Trophoblast cell (in vitro differentiated cells and primary cell): ENCODE measurements at regions not wholly inside any gene's neighbourhood (a gene's known extent, or its start where the extent isn't known, plus 50 kb on each side); places are given as distances from the start of the nearest gene placed in this dataset.
"Not testable (repeated sequence)": the region's sequence is repeated elsewhere in the genome, so short reads cannot be mapped to it uniquely, and the experiment has no call there.

ENCODE experiments used
- DNase-seq, 2 donors: peaks; one replicate each; pipeline ENCODE4 v3.0.0-alpha.2; 2016
- H2AFZ ChIP-seq: 2 replicates; pipeline ENCODE4 v1.6.1; 2013; ENCODE audit warnings: low read length, moderate library complexity, mild to moderate bottlenecking; ENCODE audit not compliant: insufficient read depth, poor library complexity
- H2AK5ac ChIP-seq: 2 replicates; pipeline ENCODE4 v1.6.1; 2013; ENCODE audit warnings: mild to moderate bottlenecking, low read length
- H2BK120ac ChIP-seq: 2 replicates; pipeline ENCODE4 v1.6.1; 2013; ENCODE audit warnings: low read length, mild to moderate bottlenecking, moderate library complexity; ENCODE audit not compliant: insufficient read depth, poor library complexity
- H2BK12ac ChIP-seq: 2 replicates; pipeline ENCODE4 v1.6.1; 2013; ENCODE audit warnings: mild to moderate bottlenecking, low read length, moderate library complexity
- H2BK5ac ChIP-seq: 2 replicates; pipeline ENCODE4 v1.6.1; 2013; ENCODE audit warnings: low read length, low read depth, moderate library complexity, mild to moderate bottlenecking; ENCODE audit not compliant: poor library complexity
- H3K14ac ChIP-seq: 2 replicates; pipeline ENCODE4 v1.6.1; 2013; ENCODE audit warnings: mild to moderate bottlenecking, low read length
- H3K18ac ChIP-seq: 2 replicates; pipeline ENCODE4 v1.6.1; 2013; ENCODE audit warnings: mild to moderate bottlenecking, low read length
- H3K23ac ChIP-seq: 2 replicates; pipeline ENCODE4 v1.6.1; 2013; ENCODE audit warnings: low read length
- H3K27ac ChIP-seq: 2 replicates; pipeline ENCODE4 v1.5.1; 2013; ENCODE audit warnings: low read depth, mild to moderate bottlenecking, inconsistent platforms, low read length, moderate library complexity
- H3K27me3 ChIP-seq: 2 replicates; pipeline ENCODE4 v1.6.1; 2013; ENCODE audit warnings: inconsistent platforms, mild to moderate bottlenecking, low read length, moderate library complexity; ENCODE audit not compliant: insufficient read depth
- H3K36me3 ChIP-seq, 2 experiments: 1 replicate in 1 of 2; 2 replicates in 1 of 2; pipeline ENCODE4 v1.6.1; 2013; ENCODE audit warnings: low read length in 2 of 2, mild to moderate bottlenecking in 2 of 2, moderate library complexity in 1 of 2; ENCODE audit not compliant: insufficient read depth in 2 of 2, control insufficient read depth in 1 of 2
- H3K4ac ChIP-seq: 2 replicates; pipeline ENCODE4 v1.6.1; 2013; ENCODE audit warnings: low read depth, mild to moderate bottlenecking, low read length, moderate library complexity
- H3K4me1 ChIP-seq, 2 experiments: 1 replicate in 1 of 2; 2 replicates in 1 of 2; pipeline ENCODE4 v1.6.1; 2013; ENCODE audit warnings: low read length in 2 of 2, mild to moderate bottlenecking in 2 of 2, moderate library complexity in 1 of 2; ENCODE audit not compliant: insufficient read depth in 2 of 2, control insufficient read depth in 1 of 2
- H3K4me2 ChIP-seq: 2 replicates; pipeline ENCODE4 v1.6.1; 2013; ENCODE audit warnings: inconsistent platforms, mild to moderate bottlenecking, low read length, moderate library complexity
- H3K4me3 ChIP-seq: 2 replicates; pipeline ENCODE4 v1.5.1; 2013; ENCODE audit warnings: mild to moderate bottlenecking, low read depth, low read length, inconsistent platforms
- H3K79me1 ChIP-seq: one replicate; pipeline ENCODE4 v1.6.1; 2013; ENCODE audit warnings: low read length
- H3K79me2 ChIP-seq: 2 replicates; pipeline ENCODE4 v1.6.1; 2013; ENCODE audit warnings: low read length, mild to moderate bottlenecking; ENCODE audit not compliant: control insufficient read depth, insufficient read depth, poor library complexity
- H3K9ac ChIP-seq: 2 replicates; pipeline ENCODE4 v1.6.1; 2013; ENCODE audit warnings: mild to moderate bottlenecking, low read length
- H3K9me3 ChIP-seq: 2 replicates; pipeline ENCODE4 v1.6.1; 2013; ENCODE audit warnings: low read depth, mild to moderate bottlenecking, control low read depth, inconsistent platforms, low read length; ENCODE audit not compliant: insufficient read depth
- H4K12ac ChIP-seq: 2 replicates; pipeline ENCODE4 v1.6.1; 2013; ENCODE audit warnings: low read depth, mild to moderate bottlenecking, low read length, moderate library complexity
- H4K8ac ChIP-seq: 2 replicates; pipeline ENCODE4 v1.6.1; 2013; ENCODE audit warnings: low read depth, mild to moderate bottlenecking, low read length, moderate library complexity
- H4K91ac ChIP-seq: one replicate; pipeline ENCODE4 v1.6.1; 2013; ENCODE audit warnings: low read depth, mild to moderate bottlenecking, low read length, moderate library complexity
- WGBS: extraction: QIAGEN DNeasy Blood & Tissue Kit; methylation state at CpG from one replicate; pipeline ENCODE4 v1.1.7; 2013; ENCODE audit warnings: missing lambda C conversion rate; ENCODE audit not compliant: insufficient read length, insufficient coverage; ENCODE audit errors: extremely low coverage; 5-methylcytosine and 5-hydroxymethylcytosine counted together

- H2AK5ac ChIP-seq, result no peak overlapping the region
- no CpG with 5 or more reads among the region's 14 CpGs for WGBS
- peaks cover 0 to 5% of the 10 kb centered on the region in 2 experiments for H3K4me1 ChIP-seq
Observed at GRCh38 chr15:98083203-98083910, 122.9 kb downstream of the ARRDC4 start.

GRCh38 chr15:98085003-98085639 lies 124.6 kb downstream of the ARRDC4 start:
- Histone ChIP-seq H3K4me2 (no peak overlapping the region), H2BK120ac (no peak overlapping the region), H3K27me3 (no peaks in the 10 kb centered on the region), H3K23ac (no peak overlapping the region), H3K14ac (no peak overlapping the region), H3K27ac (no peak overlapping the region), H4K12ac (no peak overlapping the region), H3K79me1 (no peaks in the 10 kb centered on the region), H3K4ac (no peak overlapping the region), H3K4me1 (peaks cover 0 to 5% of the 10 kb centered on the region in 2 experiments), H3K4me3 (no peak overlapping the region), H3K79me2 (no peaks in the 10 kb centered on the region), H3K9me3 (no peaks in the 10 kb centered on the region), H2AK5ac (no peak overlapping the region), H3K9ac (no peak overlapping the region), H4K91ac (no peak overlapping the region), H3K18ac (no peak overlapping the region), H3K36me3 (no peaks in the 10 kb centered on the region), H4K8ac (no peak overlapping the region), H2AFZ (no peak overlapping the region), H2BK5ac (no peak overlapping the region), H2BK12ac (no peak overlapping the region)
- peak; percentile 48 to 82 for DNase-seq
- WGBS, result no CpG with 5 or more reads among the region's 2 CpGs

More at GRCh38 chr15:98083203-98083910, 122.9 kb downstream of the ARRDC4 start:
- Histone ChIP-seq H3K79me1 (no peaks in the 10 kb centered on the region), H4K12ac (no peak overlapping the region), H3K4ac (no peak overlapping the region), H3K14ac (no peak overlapping the region), H3K9me3 (no peaks in the 10 kb centered on the region), H3K18ac (no peak overlapping the region), H3K36me3 (no peaks in the 10 kb centered on the region), H3K9ac (no peak overlapping the region), H2BK5ac (no peak overlapping the region), H3K23ac (no peak overlapping the region), H4K8ac (no peak overlapping the region), H3K27ac (no peak overlapping the region), H3K27me3 (no peaks in the 10 kb centered on the region), H2BK12ac (no peak overlapping the region), H2BK120ac (no peak overlapping the region), H3K4me3 (no peak overlapping the region), H2AFZ (no peak overlapping the region), H4K91ac (no peak overlapping the region), H3K4me2 (no peak overlapping the region), H3K79me2 (no peaks in the 10 kb centered on the region)
- no peak for DNase-seq

GRCh38 chr15:98088307-98088945 lies 127.9 kb downstream of the ARRDC4 start:
- not testable (repeated sequence) for H2AK5ac ChIP-seq, H3K36me3 ChIP-seq, H2AFZ ChIP-seq, H3K4me1 ChIP-seq, H3K9ac ChIP-seq, H2BK12ac ChIP-seq, H3K18ac ChIP-seq, H4K91ac ChIP-seq, H3K27me3 ChIP-seq, H3K79me1 ChIP-seq, H3K27ac ChIP-seq, H3K4me3 ChIP-seq, H4K8ac ChIP-seq, H4K12ac ChIP-seq, H3K4ac ChIP-seq, DNase-seq, H3K14ac ChIP-seq, H2BK5ac ChIP-seq, H3K9me3 ChIP-seq, H2BK120ac ChIP-seq, H3K79me2 ChIP-seq, H3K23ac ChIP-seq, H3K4me2 ChIP-seq
- WGBS, result no CpG with 5 or more reads among the region's 35 CpGs

GRCh38 chr15:98089352-98089751 lies 128.8 kb downstream of the ARRDC4 start:
- DNase-seq, H3K4me2 ChIP-seq, H3K14ac ChIP-seq, H4K12ac ChIP-seq, H3K18ac ChIP-seq, H2BK5ac ChIP-seq, H2AFZ ChIP-seq, H3K4me3 ChIP-seq, H4K91ac ChIP-seq, H2BK120ac ChIP-seq, H3K36me3 ChIP-seq, H3K27me3 ChIP-seq, H3K23ac ChIP-seq, H2AK5ac ChIP-seq, H3K4ac ChIP-seq, H3K79me1 ChIP-seq, H3K9ac ChIP-seq, H3K27ac ChIP-seq, H3K4me1 ChIP-seq, H3K9me3 ChIP-seq, H3K79me2 ChIP-seq, H4K8ac ChIP-seq, H2BK12ac ChIP-seq: not testable (repeated sequence)
- WGBS, result no CpG with 5 or more reads among the region's 9 CpGs
